Activated CD4-positive, alpha-beta memory T cell treated with anti-CD3 and anti-CD28 coated beads, Interleukin-2, amount 10 ng/mL, durations not matched to agents 7 days and 5 days (primary cell): ENCODE measurements at regions not wholly inside any gene's neighbourhood (a gene's known extent, or its start where the extent isn't known, plus 50 kb on each side); places are given as distances from the start of the nearest gene placed in this dataset.

Experiments
- CTCF ChIA-PET: fragments of 350-600 bp; sonication (Branson Sonifier 250); formaldehyde crosslinking; loops from one replicate; lab custom pipeline; 2021; ENCODE audit warnings: antibody characterized with exemption, inconsistent platforms; lab: Charles Lee
- POLR2A ChIA-PET: fragments of 350-600 bp; sonication (Branson Sonifier 250); formaldehyde crosslinking; loops from one replicate; lab custom pipeline; 2021; ENCODE audit warnings: antibody characterized with exemption; lab: Charles Lee
- DNase-seq: peaks from one replicate; pipeline ENCODE4 v3.0.0-alpha.2; 2020
- H3K27ac Mint-ChIP-seq: one replicate; pipeline ENCODE4 v1.8.0; 2021; ENCODE audit warnings: mild to moderate bottlenecking, mixed read lengths
- H3K27me3 Mint-ChIP-seq: one replicate; pipeline ENCODE4 v1.8.0; 2021; ENCODE audit warnings: mixed read lengths
- H3K36me3 Mint-ChIP-seq: one replicate; pipeline ENCODE4 v1.8.0; 2021; ENCODE audit warnings: low read depth, mixed read lengths
- H3K4me1 Mint-ChIP-seq: one replicate; pipeline ENCODE4 v1.8.0; 2021; ENCODE audit warnings: mixed read lengths
- H3K4me3 Mint-ChIP-seq: one replicate; pipeline ENCODE4 v1.8.0; 2021; ENCODE audit warnings: mild to moderate bottlenecking, mixed read lengths
- H3K9me3 Mint-ChIP-seq: one replicate; pipeline ENCODE4 v1.8.0; 2021; ENCODE audit warnings: mixed read lengths

DNA sequence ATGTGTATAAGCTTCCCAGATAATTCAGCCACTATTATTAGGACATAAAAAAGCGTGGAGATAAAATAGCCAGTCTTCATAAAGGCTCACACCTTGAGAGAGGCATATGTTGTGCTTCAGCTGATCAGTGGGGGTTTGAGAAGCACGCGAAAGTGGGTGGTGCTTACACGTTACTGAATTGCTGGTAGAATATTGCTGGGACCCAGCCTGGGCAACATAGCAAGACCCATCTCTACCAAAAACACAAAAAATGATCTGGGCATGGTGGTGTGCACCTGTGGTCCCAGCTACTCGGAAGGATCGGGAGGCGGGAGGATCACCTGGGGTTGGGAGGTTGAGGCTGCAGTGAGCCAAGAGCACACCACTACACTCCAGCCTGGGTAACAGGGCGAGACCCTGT is 74.9 kb upstream of the MBOAT2 start:
- ChIA-PET CTCF (interaction anchor here (0.7 kb wide), 1 partner anchor 20 kb away, joined by 3 read pairs; no protein-coding TSS in a partner anchor), POLR2A (interaction anchor here (0.5 kb wide), 1 partner anchor 11 kb away, joined by 3 read pairs; no protein-coding TSS in a partner anchor)
- peaks cover 12% of the 10 kb centered on the region for H3K9me3 Mint-ChIP-seq
- peaks cover 6% of the 10 kb centered on the region for H3K27me3 Mint-ChIP-seq
- no peak for DNase-seq
- no peaks in the 10 kb centered on the region for H3K4me1 Mint-ChIP-seq
- no peak overlapping the region for H3K27ac Mint-ChIP-seq
- H3K4me3 Mint-ChIP-seq, result no peak overlapping the region
- no peaks in the 10 kb centered on the region for H3K36me3 Mint-ChIP-seq

DNA sequence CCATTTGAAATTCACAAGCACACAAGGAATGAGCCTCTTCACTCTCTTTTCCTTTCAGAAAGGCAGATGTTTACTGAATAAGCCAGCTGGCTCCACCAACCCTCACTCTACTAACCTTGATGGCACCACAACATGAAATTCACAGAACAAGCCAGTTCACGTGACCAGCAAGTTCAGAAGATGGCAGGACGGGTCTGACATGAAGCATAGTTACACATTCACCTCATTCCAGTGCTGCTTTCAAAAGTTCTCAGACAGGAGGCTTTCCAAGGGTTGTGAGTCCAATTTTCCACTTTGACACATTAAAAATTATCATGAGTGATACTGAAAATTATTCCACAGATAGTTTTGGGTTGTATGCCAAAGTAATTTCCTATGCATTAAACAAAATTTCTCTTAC is 74.2 kb upstream of the MBOAT2 start:
- H3K27ac Mint-ChIP-seq, result no peak overlapping the region
- H3K4me1 Mint-ChIP-seq, result no peaks in the 10 kb centered on the region
- CTCF ChIA-PET, result no interaction called here
- H3K36me3 Mint-ChIP-seq, result no peaks in the 10 kb centered on the region
- H3K4me3 Mint-ChIP-seq, result no peak overlapping the region
- H3K9me3 Mint-ChIP-seq, result peaks cover 8% of the 10 kb centered on the region
- peaks cover 6% of the 10 kb centered on the region for H3K27me3 Mint-ChIP-seq
- no peak for DNase-seq
- POLR2A ChIA-PET, result interaction anchor here (0.5 kb wide), 1 partner anchor 12 kb away, joined by 3 read pairs; no protein-coding TSS in a partner anchor

DNA sequence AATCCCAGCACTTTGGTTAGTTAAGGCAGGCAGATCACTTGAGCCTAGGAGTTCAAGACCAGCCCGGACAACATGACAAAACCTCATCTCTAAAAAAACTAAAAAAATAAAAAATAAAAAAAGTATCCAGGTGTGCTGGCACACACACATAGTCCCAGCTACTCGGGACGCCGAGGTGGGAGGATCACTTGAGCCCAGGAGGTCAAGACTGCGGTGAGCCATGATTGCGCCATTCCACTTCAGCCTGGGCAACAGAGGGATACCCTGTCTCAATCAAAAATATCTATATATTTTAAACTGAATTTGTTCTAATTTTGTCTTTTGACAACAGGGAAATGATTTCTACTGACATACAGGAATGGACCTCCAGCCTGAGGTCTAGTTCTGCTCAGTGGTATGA is 73.3 kb upstream of the MBOAT2 start:
- POLR2A ChIA-PET, result no interaction called here
- Mint-ChIP-seq H3K36me3 (no peaks in the 10 kb centered on the region), H3K27me3 (peaks cover 6% of the 10 kb centered on the region), H3K4me1 (no peaks in the 10 kb centered on the region), H3K9me3 (peaks cover 5% of the 10 kb centered on the region), H3K4me3 (no peak overlapping the region), H3K27ac (no peak overlapping the region)
- CTCF ChIA-PET, result no interaction called here
- no peak for DNase-seq

DNA sequence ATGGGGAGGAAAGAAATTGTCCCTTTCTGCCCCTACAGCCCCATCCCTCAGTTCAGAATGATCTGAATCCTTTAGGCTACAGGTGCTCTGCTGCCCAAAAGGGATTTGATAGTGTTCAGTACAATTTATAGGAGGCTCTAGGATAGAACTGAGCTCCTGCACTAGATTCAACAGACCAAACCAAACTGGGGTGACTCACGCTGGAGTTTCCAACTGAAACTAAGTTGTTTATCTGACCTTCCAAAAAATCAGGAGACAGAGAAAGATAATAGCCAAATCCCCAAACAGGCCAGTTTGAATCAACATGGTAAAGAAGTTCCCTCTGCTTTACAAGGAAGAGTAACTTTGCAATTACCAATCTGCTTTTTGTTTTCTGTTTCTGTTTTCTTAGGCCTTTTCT is 72.7 kb upstream of the MBOAT2 start:
- peaks cover under 1% of the 10 kb centered on the region for H3K4me1 Mint-ChIP-seq
- ChIA-PET CTCF (no interaction called here), POLR2A (no interaction called here)
- H3K9me3 Mint-ChIP-seq, result no peaks in the 10 kb centered on the region
- H3K27ac Mint-ChIP-seq, result no peak overlapping the region
- peaks cover 3% of the 10 kb centered on the region for H3K27me3 Mint-ChIP-seq
- DNase-seq, result no peak
- H3K4me3 Mint-ChIP-seq, result no peak overlapping the region
- no peaks in the 10 kb centered on the region for H3K36me3 Mint-ChIP-seq

DNA sequence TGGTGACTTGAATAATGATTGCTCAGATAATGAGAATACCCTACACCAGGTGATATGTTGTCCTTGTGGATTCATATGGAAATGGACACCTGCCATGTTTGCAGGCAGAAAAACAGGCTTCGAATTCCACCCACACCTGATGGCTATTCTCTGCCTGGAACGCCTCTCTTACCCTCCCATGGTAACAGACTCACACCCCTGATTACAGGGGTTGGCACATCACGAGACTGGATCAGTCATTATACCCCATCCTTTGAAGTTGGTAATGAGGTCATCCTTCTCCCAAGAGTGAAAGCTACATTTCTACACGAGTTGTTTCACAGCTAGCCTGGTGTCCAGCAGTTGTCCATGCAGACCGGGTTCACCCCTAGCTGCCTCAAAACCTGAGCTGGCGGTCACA is 71.4 kb upstream of the MBOAT2 start:
- ChIA-PET POLR2A (no interaction called here), CTCF (no interaction called here)
- Mint-ChIP-seq H3K9me3 (no peaks in the 10 kb centered on the region), H3K36me3 (no peaks in the 10 kb centered on the region), H3K4me1 (peaks cover 4% of the 10 kb centered on the region), H3K27me3 (peaks cover 8% of the 10 kb centered on the region), H3K4me3 (no peak overlapping the region), H3K27ac (no peak overlapping the region)
- no peak for DNase-seq

DNA sequence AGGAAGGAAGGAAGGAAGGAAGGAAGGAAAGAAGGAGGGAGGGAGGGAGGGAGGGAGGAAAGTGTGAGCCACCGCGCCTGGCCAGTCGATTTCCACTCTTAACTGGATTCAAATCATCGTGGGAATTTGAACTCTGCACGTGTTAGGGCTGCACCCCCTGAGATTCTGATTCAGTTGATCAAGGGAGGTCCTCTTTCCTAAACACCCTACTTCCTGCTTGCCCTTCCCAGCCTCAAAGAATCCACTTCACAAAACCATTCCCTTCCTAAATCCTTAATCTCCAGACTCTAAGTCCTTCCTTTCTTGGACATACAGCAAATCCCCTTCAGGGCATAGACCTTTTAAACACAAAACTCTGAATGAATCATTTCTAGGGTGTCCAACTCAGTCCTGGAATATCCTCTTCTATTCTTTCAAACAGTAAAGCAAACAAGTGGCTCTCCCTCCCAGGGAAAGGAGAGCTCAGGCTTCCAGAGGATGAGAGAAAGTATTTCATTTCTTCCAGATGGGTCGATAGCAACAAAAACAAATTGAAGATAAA is 68.2 kb upstream of the MBOAT2 start:
- Mint-ChIP-seq H3K4me1 (peaks cover 4% of the 10 kb centered on the region), H3K4me3 (no peak overlapping the region), H3K36me3 (no peaks in the 10 kb centered on the region), H3K9me3 (no peaks in the 10 kb centered on the region), H3K27ac (no peak overlapping the region), H3K27me3 (peaks cover 18% of the 10 kb centered on the region)
- ChIA-PET POLR2A (no interaction called here), CTCF (no interaction called here)
- no peak for DNase-seq

DNA sequence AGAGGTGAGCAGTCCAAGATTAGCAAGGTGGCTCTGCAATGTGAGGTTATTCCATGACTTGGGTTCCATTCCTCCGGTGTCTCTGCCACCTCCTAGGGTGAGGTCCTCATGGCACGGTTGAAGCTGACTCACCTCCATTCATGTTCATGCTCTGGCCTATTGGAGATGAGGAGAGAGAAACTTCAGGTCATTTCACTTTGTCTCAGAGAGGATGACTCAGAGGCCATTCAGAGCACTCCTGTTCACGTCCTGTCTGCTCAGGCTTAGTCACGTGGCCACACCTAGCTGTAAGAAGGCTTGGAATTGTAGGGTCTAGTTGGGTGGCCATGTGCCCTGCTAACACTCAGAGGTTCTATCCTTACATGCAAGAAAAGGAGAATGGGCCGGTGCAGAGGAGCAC is 67.5 kb upstream of the MBOAT2 start:
- ChIA-PET CTCF (interaction anchor here (0.7 kb wide), 1 partner anchor 1184 kb away, joined by 3 read pairs; no protein-coding TSS in a partner anchor), POLR2A (no interaction called here)
- peaks cover 20% of the 10 kb centered on the region for H3K27me3 Mint-ChIP-seq
- H3K27ac Mint-ChIP-seq, result no peak overlapping the region
- H3K36me3 Mint-ChIP-seq, result no peaks in the 10 kb centered on the region
- no peak for DNase-seq
- H3K4me1 Mint-ChIP-seq, result peaks cover 4% of the 10 kb centered on the region
- peaks cover 3% of the 10 kb centered on the region for H3K9me3 Mint-ChIP-seq
- H3K4me3 Mint-ChIP-seq, result no peak overlapping the region

DNA sequence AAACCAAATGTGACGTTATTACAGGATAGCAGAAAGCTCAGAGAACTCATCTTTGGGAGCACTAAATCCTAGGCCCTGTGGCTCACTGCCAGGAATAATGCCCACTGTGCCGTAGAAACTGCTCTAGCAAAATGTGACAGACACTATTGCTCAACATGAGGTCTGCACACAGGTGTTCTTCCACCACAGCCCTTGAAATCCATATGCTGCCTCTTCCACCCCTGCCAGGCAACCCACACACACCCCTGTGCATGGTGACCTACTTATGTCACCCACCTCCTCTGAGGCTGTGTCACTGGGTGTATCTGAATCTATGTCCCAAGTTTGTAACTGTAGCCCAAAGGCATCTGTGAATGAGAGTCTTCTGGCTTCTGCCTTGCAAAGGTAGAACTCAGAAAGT is 66.1 kb upstream of the MBOAT2 start:
- no peak overlapping the region for H3K27ac Mint-ChIP-seq
- ChIA-PET CTCF (no interaction called here), POLR2A (no interaction called here)
- DNase-seq, result no peak
- H3K4me1 Mint-ChIP-seq, result peaks cover 4% of the 10 kb centered on the region
- H3K9me3 Mint-ChIP-seq, result peaks cover 3% of the 10 kb centered on the region
- no peak overlapping the region for H3K4me3 Mint-ChIP-seq
- H3K36me3 Mint-ChIP-seq, result no peaks in the 10 kb centered on the region
- peaks cover 22% of the 10 kb centered on the region for H3K27me3 Mint-ChIP-seq

DNA sequence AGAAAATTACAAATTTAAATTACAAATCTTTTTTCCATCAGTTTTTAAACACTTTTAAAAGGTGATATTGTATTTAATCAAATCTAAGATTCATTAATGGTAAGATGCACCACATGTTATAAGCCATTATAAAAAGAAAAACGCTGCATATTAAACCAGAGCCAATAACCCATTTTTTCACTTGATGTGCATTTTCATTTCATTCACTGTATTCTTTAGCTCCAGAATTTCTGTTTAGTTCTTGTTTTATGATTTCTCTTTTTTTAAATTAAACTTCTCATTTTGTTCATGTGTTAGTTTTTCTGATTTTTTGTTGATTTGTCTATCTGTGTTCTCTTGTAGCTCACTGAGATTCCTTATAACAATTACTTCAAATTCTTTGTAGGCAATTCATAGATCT is 62.4 kb upstream of the MBOAT2 start:
- Mint-ChIP-seq H3K36me3 (no peaks in the 10 kb centered on the region), H3K27me3 (peaks cover 27% of the 10 kb centered on the region), H3K27ac (no peak overlapping the region), H3K4me1 (peaks cover under 1% of the 10 kb centered on the region), H3K9me3 (peaks cover 3% of the 10 kb centered on the region), H3K4me3 (no peak overlapping the region)
- no peak for DNase-seq
- POLR2A ChIA-PET, result no interaction called here
- CTCF ChIA-PET, result no interaction called here

DNA sequence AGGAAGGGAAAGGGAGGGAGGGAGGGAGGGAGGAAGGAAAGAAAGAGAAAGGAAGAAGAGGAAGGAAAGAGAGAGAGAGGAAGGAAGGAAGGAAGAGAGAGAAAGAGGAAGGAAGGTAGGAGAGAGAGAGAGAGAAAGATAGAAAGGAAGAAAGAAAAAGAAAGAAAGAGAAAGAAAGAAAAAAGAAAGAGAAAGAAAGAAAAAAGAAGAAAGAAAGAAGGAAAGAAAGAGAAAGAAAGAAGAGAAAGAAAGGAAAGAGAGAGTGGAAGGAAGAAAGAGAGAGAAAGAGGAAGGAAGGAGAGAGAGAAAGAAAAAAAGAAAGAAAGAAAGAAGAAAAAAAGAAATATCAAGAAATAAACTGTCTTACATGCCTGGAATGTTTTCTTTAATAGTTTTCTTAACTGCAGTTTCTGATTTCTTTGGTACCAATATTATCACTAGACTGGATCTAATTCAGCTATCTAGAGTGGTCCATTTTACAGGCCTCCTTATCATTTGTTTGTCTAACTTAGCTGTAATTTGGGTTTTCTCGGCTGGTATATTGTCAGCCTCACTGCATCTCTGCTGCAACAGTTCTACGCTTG is 59.6 kb upstream of the MBOAT2 start:
- ChIA-PET POLR2A (no interaction called here), CTCF (no interaction called here)
- H3K4me1 Mint-ChIP-seq, result peaks cover 3% of the 10 kb centered on the region
- peaks cover 18% of the 10 kb centered on the region for H3K27me3 Mint-ChIP-seq
- H3K36me3 Mint-ChIP-seq, result no peaks in the 10 kb centered on the region
- no peak overlapping the region for H3K4me3 Mint-ChIP-seq
- DNase-seq, result no peak
- H3K27ac Mint-ChIP-seq, result no peak overlapping the region
- peaks cover 3% of the 10 kb centered on the region for H3K9me3 Mint-ChIP-seq

DNA sequence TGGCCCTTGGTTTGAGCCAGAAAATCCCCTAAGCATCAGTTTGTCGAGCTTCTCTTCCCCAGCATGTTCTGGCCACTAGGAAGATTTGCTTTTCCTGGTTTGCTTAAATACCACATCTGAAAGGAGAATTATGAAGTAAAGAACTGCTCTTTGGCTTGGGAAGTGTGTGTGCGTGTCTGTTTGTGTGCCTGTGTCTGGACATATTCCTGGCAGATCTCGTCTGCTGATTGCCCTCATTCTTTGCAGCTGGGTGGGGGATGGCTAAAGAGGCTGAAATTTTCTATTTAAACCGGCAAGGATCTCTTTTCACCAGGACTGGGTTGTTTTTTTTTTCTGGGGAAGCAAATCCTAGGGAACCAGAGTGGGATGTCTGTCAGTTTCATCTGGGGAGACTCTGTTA is 57.3 kb upstream of the MBOAT2 start:
- Mint-ChIP-seq H3K9me3 (no peaks in the 10 kb centered on the region), H3K36me3 (no peaks in the 10 kb centered on the region), H3K4me1 (peaks cover 3% of the 10 kb centered on the region), H3K27me3 (peaks cover 13% of the 10 kb centered on the region), H3K27ac (no peak overlapping the region), H3K4me3 (no peak overlapping the region)
- no peak for DNase-seq
- CTCF ChIA-PET, result no interaction called here
- POLR2A ChIA-PET, result no interaction called here

DNA sequence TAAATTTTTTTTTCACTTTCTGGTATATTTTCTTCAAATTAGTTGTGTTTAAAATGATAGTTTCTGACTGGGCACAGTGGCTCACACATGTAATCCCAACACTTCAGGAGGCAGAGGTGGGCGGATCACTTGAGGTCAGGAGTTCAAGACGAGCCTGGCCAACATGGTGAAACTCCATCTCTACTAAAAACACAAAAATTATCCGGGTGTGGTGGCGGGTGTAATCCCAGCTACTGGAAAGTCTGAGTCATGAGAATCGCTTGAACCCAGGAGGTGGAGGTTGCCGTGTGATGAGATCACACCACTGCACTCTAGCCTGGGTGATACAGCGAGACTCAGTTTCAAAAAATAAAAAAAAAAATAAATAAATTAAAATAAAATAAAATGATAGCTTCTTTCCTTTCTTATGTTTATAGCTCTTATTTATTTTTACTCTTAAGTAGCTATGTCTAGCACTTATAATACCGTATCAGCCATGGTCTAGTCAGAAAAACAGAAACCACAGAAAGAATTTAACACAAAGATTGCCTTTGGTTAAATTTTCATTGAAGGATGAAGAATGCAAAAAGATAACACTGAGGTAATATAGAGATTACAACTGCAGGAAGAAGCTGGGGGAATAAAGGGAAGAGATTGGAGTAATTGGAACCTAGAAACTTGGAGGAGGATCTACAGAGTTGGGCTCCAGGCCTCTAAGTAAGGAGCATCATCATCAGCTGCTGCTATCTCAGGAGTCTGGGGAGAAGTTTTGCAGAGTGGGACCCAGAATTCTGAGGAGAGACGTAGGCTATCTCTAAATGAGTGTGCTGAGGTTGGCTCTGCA is 54.7 kb upstream of the MBOAT2 start:
- Mint-ChIP-seq H3K9me3 (peaks cover 3% of the 10 kb centered on the region), H3K27me3 (peaks cover 6% of the 10 kb centered on the region), H3K4me1 (peaks cover 8% of the 10 kb centered on the region), H3K36me3 (no peaks in the 10 kb centered on the region), H3K27ac (no peak overlapping the region), H3K4me3 (no peak overlapping the region)
- ChIA-PET CTCF (interaction anchor here (0.6 to 1.0 kb wide), 3 partner anchors 21 to 185 kb away, joined by 3 read pairs; no protein-coding TSS in a partner anchor), POLR2A (no interaction called here)
- no peak for DNase-seq

DNA sequence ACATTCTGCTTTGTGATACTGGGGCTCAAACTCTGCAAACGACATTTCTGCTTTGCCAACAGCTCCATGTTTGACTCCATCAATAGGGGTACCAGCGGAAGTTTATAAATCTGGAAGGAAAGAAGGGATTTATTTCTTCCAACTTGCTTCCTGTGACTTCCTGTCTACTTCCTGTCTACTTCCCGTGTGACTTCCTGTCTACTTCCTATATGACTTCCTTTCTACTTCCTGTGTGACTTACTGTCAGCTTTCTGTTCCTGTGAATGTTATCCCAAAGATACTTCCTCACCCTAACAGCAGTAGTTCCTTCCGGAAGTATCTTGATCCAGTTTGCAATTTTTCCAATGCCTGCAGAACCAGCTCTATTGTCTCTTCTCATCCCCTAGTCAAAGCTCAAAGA is 52.0 kb upstream of the MBOAT2 start:
- Mint-ChIP-seq H3K9me3 (peaks cover 3% of the 10 kb centered on the region), H3K36me3 (no peaks in the 10 kb centered on the region), H3K4me3 (no peak overlapping the region), H3K27me3 (peaks cover 4% of the 10 kb centered on the region), H3K27ac (no peak overlapping the region), H3K4me1 (peaks cover 8% of the 10 kb centered on the region)
- ChIA-PET POLR2A (no interaction called here), CTCF (no interaction called here)
- DNase-seq, result no peak
